ENCODE measurements at regions not wholly inside any gene's neighbourhood (a gene's known extent, or its start where the extent isn't known, plus 50 kb on each side); places are given as distances from the start of the nearest gene placed in this dataset.

DNA sequence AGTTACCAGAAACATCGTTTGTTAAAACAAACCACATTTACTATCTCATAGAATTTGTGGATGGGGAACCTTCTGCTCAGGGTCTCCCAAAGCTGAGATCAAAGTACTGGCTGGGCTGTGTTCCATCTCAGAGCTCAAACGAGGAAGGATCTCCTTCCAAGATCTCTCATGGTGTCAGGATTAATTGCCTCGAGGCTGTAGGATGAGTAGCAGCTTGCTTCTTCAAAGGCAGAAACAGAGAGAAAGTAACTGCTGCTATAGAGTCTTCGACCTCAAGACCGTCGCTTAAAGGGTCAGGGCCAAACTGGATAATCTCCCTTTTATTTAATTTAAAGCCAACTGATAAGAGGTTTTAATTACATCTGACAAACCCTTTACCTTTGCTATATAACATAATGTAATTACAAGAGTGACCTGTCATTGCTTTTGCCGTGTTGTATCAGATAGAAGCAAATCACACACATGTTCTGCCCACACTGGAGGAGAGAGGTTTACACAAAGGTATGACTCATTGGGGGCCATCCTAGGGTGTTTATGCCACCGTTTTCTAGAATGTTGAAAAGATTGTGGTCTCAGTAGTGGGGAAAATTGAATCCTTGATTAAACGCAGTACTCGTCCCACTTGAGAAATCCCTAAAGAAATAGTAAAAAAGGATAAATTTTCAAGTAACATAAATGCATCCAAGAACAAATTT is 868.8 kb upstream of the TMEM132C start:
- in situ Hi-C loops (cut with HindIII; ENCODE audit: low pct_ligation_motif_present, low sequenced_read_pairs) = no loop called here
- no peaks in the 10 kb centered on the region for H3K27me3 ChIP-seq (replicated peaks)
- H3K36me3 ChIP-seq (replicated peaks) = no peaks in the 10 kb centered on the region
- no peak for DNase-seq
- TF ChIP-seq, protein P1, sequence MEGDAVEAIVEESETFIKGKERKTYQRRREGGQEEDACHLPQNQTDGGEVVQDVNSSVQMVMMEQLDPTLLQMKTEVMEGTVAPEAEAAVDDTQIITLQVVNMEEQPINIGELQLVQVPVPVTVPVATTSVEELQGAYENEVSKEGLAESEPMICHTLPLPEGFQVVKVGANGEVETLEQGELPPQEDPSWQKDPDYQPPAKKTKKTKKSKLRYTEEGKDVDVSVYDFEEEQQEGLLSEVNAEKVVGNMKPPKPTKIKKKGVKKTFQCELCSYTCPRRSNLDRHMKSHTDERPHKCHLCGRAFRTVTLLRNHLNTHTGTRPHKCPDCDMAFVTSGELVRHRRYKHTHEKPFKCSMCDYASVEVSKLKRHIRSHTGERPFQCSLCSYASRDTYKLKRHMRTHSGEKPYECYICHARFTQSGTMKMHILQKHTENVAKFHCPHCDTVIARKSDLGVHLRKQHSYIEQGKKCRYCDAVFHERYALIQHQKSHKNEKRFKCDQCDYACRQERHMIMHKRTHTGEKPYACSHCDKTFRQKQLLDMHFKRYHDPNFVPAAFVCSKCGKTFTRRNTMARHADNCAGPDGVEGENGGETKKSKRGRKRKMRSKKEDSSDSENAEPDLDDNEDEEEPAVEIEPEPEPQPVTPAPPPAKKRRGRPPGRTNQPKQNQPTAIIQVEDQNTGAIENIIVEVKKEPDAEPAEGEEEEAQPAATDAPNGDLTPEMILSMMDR (IDR thresholded peaks at IDR 0.05; ENCODE audit: low read depth, low read length, missing control alignments) = no peak
- H3K4me3 ChIP-seq (ENCODE audit: low read depth, low read length) = no peak overlapping the region
- no peak overlapping the region for H3K27ac ChIP-seq

DNA sequence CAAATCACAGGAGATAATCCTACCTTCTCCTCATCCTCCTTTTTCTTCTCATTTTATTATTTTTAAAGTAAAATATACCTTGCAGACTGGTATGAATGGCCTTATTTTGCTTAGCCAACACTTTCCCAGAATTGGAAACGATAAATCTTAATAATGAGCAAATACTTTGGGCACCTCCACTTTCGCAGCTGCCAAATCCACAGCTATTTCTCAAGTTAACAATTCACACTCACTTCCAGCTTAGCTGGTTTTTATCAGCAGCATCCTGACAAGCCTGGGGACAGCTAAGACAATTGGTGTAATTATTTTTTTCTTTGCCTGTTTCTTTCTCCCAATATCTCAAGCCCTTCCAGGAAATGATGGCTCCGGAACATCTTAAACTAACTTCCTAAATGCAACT is 867.5 kb upstream of the TMEM132C start:
- Histone ChIP-seq H3K27ac (no peak overlapping the region), H3K36me3 (replicated peaks) (no peaks in the 10 kb centered on the region), H3K27me3 (replicated peaks) (no peaks in the 10 kb centered on the region), H3K4me3 (ENCODE audit: low read depth, low read length) (no peak overlapping the region)
- in situ Hi-C loops (cut with HindIII; ENCODE audit: low pct_ligation_motif_present, low sequenced_read_pairs) = no loop called here
- TF ChIP-seq, protein P1 (IDR thresholded peaks at IDR 0.05; ENCODE audit: low read depth, low read length, missing control alignments) = no peak
- no peak for DNase-seq

DNA sequence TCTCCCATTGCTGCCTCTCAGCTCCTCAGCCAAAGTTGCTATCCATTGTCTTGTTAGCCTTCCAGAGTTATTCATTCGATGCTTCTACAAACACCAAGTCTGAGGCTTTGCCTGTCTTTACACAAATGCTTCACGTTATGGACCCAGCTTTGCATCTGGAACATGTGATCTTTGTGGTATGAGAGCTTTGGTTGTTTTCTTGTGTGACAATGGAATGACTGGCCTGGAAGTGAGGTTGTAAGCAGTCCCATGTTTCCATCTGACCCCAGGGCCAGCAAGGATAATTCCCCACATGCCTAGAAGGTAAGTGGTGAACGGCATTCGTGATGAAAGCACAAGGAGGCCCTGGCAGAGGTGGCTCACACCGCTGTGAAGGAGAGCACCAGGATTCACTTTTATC is 866.7 kb upstream of the TMEM132C start:
- in situ Hi-C loops (cut with HindIII; ENCODE audit: low pct_ligation_motif_present, low sequenced_read_pairs) = no loop called here
- no peaks in the 10 kb centered on the region for H3K27me3 ChIP-seq (replicated peaks)
- DNase-seq = peak; percentile 34
- TF ChIP-seq, protein P1 (IDR thresholded peaks at IDR 0.05; ENCODE audit: low read depth, low read length, missing control alignments) = no peak
- no peak overlapping the region for H3K4me3 ChIP-seq (ENCODE audit: low read depth, low read length)
- H3K27ac ChIP-seq = no peak overlapping the region
- no peaks in the 10 kb centered on the region for H3K36me3 ChIP-seq (replicated peaks)

DNA sequence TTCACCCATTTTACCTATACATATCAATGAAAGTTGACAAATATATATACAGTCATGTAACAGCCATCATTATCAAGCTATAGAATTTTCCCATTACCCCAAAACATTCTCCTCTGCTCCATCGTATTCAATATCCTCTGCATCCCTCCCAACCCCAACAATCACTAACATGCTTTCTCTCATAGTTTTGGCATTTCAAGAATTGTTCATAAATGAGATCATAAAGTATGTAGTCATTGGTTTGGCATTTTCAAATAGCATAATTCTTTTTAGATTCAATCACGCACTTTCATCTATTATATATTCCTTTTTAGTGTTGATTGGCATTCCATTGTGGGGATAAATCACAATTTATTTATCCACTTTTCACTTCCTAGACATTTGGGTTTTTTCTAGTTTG is 866.0 kb upstream of the TMEM132C start:
- in situ Hi-C loops (cut with HindIII; ENCODE audit: low pct_ligation_motif_present, low sequenced_read_pairs) = no loop called here
- Histone ChIP-seq H3K4me3 (ENCODE audit: low read depth, low read length) (no peak overlapping the region), H3K36me3 (replicated peaks) (no peaks in the 10 kb centered on the region), H3K27me3 (replicated peaks) (no peaks in the 10 kb centered on the region), H3K27ac (peak overlapping the region; percentile 13)
- TF ChIP-seq, protein P1 (IDR thresholded peaks at IDR 0.05; ENCODE audit: low read depth, low read length, missing control alignments) = no peak
- DNase-seq = peak; percentile 11

DNA sequence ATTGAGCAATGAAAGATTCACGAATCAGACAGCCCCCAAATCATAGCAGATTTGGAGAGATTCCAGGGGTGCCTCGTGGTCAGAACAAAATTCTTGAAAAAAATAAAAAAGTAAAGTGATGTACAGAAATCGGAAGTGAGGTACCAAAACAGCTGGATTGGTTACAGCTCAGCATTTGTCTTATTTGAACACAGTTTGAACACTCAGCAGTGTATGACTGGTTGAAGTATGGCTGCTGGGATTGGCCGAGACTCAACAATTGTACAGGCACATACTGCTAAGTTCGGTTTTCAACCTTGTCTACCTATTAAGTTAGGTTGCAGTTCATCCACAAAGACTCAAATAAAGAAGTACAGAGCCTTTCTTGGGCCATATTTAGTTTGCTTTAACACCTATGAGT is 865.4 kb upstream of the TMEM132C start:
- in situ Hi-C loops (cut with HindIII; ENCODE audit: low pct_ligation_motif_present, low sequenced_read_pairs) = no loop called here
- Histone ChIP-seq H3K27ac (peak overlapping the region; percentile 13), H3K27me3 (replicated peaks) (no peaks in the 10 kb centered on the region), H3K4me3 (ENCODE audit: low read depth, low read length) (no peak overlapping the region), H3K36me3 (replicated peaks) (no peaks in the 10 kb centered on the region)
- TF ChIP-seq, protein P1 (IDR thresholded peaks at IDR 0.05; ENCODE audit: low read depth, low read length, missing control alignments) = no peak
- DNase-seq = no peak
